ENCODE measurements at regions not wholly inside any gene's neighbourhood (a gene's known extent, or its start where the extent isn't known, plus 50 kb on each side); places are given as distances from the start of the nearest gene placed in this dataset.

DNA sequence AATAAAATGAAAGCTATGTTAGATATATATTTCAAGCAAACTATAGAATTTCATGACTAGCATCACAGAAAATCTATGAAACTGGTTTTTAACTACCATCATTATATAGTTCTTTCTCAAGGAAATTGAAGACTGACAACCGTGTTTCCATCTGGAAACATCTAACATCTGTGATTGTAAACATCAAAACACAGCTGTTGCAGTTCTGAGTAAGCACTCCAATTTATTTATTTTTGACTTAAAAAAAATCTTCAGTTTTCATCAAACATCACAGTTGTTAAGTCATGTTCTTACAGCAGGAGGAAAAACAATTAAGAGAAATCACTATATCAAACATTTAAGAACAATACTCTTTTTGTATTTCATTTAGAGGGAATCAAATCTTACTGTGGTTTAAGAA lies 1653.0 kb upstream of the MIR17HG start:
- TF ChIP-seq, protein P1, sequence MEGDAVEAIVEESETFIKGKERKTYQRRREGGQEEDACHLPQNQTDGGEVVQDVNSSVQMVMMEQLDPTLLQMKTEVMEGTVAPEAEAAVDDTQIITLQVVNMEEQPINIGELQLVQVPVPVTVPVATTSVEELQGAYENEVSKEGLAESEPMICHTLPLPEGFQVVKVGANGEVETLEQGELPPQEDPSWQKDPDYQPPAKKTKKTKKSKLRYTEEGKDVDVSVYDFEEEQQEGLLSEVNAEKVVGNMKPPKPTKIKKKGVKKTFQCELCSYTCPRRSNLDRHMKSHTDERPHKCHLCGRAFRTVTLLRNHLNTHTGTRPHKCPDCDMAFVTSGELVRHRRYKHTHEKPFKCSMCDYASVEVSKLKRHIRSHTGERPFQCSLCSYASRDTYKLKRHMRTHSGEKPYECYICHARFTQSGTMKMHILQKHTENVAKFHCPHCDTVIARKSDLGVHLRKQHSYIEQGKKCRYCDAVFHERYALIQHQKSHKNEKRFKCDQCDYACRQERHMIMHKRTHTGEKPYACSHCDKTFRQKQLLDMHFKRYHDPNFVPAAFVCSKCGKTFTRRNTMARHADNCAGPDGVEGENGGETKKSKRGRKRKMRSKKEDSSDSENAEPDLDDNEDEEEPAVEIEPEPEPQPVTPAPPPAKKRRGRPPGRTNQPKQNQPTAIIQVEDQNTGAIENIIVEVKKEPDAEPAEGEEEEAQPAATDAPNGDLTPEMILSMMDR (IDR thresholded peaks at IDR 0.05) = no peak
- TF ChIP-seq POLR2A (IDR thresholded peaks at IDR 0.05) (no peak), POLR2AphosphoS5 (IDR thresholded peaks at IDR 0.05) (no peak)
